ENCODE measurements at regions not wholly inside any gene's neighbourhood (a gene's known extent, or its start where the extent isn't known, plus 50 kb on each side); places are given as distances from the start of the nearest gene placed in this dataset.

DNA sequence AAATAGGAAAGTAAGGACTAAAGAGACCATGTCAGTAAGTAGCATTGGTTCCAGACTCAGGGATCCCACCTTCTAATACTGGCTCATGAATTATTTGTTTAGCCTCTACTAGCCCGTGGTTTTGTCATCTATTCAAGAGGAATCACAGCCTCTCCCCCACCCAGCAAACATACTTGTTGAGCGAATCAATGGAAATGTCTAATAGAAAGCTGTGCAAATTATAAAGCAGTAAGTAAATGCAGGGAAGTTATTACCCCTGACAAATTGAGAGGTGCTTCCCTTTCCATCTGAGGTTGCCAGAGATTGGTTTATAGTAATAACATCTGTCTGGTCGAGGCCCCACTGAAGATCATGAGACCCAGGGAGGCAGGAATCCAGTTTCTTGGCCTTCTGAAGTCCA lies 219.3 kb upstream of the OSR1 start:
- no peak overlapping the region for H3K4me3 ChIP-seq (ENCODE audit: low read depth, low read length)
- no peak for DNase-seq (ENCODE audit: low read depth)
- TF ChIP-seq POLR2A (IDR thresholded peaks at IDR 0.05; ENCODE audit: extremely low read depth, insufficient read length) = no peak
- TF ChIP-seq, protein P1, sequence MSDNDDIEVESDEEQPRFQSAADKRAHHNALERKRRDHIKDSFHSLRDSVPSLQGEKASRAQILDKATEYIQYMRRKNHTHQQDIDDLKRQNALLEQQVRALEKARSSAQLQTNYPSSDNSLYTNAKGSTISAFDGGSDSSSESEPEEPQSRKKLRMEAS (IDR thresholded peaks at IDR 0.05; ENCODE audit: low read depth, low read length) = no peak
- TF ChIP-seq MYC (IDR thresholded peaks at IDR 0.05; ENCODE audit: low read depth, low read length) = no peak
- TF ChIP-seq, protein P2, sequence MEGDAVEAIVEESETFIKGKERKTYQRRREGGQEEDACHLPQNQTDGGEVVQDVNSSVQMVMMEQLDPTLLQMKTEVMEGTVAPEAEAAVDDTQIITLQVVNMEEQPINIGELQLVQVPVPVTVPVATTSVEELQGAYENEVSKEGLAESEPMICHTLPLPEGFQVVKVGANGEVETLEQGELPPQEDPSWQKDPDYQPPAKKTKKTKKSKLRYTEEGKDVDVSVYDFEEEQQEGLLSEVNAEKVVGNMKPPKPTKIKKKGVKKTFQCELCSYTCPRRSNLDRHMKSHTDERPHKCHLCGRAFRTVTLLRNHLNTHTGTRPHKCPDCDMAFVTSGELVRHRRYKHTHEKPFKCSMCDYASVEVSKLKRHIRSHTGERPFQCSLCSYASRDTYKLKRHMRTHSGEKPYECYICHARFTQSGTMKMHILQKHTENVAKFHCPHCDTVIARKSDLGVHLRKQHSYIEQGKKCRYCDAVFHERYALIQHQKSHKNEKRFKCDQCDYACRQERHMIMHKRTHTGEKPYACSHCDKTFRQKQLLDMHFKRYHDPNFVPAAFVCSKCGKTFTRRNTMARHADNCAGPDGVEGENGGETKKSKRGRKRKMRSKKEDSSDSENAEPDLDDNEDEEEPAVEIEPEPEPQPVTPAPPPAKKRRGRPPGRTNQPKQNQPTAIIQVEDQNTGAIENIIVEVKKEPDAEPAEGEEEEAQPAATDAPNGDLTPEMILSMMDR (IDR thresholded peaks at IDR 0.05; ENCODE audit: low read depth, low read length) = no peak

DNA sequence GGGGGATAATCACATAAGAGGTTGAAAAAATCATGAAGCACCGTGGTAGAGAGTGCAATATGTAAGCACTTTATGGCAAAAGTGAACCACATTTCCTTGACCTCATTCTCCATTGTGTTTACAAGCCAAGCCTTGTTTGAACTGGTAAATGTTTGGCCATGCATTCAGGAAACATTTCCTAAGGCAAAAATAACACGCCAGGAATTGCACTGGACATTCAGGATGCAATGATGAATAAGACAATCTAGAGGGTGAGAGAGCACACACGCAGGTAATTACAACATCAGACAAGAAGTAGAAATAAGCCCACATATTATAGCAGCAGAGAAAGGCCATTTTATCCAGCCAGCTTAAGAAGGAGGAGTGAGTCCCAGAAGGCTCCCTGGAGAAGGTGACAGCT lies 218.0 kb upstream of the OSR1 start:
- no peak for TF ChIP-seq POLR2A (IDR thresholded peaks at IDR 0.05; ENCODE audit: extremely low read depth, insufficient read length)
- TF ChIP-seq, protein P2 (IDR thresholded peaks at IDR 0.05; ENCODE audit: low read depth, low read length) = no peak
- TF ChIP-seq, protein P1 (IDR thresholded peaks at IDR 0.05; ENCODE audit: low read depth, low read length) = no peak
- TF ChIP-seq MYC (IDR thresholded peaks at IDR 0.05; ENCODE audit: low read depth, low read length) = no peak
- no peak for DNase-seq (ENCODE audit: low read depth)
- no peak overlapping the region for H3K4me3 ChIP-seq (ENCODE audit: low read depth, low read length)

DNA sequence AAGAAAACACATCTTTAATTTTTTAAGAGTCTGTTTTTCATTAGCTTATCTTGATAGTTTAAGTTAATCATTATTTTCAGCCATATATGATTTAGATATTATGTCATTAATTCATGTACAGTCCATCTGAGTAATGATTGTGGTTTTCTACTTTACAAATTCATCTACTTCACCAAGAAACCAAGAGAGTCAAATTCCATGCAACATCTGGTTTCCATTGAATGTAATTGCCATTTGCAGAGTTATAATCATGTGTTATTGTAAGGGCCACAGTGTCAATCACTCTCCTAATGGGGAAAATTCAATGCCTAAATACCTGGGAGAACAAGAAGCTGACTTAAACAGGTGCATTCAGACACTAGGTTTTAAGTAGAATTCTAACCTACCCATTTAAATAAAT lies 217.2 kb upstream of the OSR1 start:
- TF ChIP-seq, protein P2 (IDR thresholded peaks at IDR 0.05; ENCODE audit: low read depth, low read length) = no peak
- TF ChIP-seq, protein P1 (IDR thresholded peaks at IDR 0.05; ENCODE audit: low read depth, low read length) = no peak
- TF ChIP-seq MYC (IDR thresholded peaks at IDR 0.05; ENCODE audit: low read depth, low read length) (no peak), POLR2A (IDR thresholded peaks at IDR 0.05; ENCODE audit: extremely low read depth, insufficient read length) (no peak)
- DNase-seq (ENCODE audit: low read depth) = no peak
- no peak overlapping the region for H3K4me3 ChIP-seq (ENCODE audit: low read depth, low read length)

DNA sequence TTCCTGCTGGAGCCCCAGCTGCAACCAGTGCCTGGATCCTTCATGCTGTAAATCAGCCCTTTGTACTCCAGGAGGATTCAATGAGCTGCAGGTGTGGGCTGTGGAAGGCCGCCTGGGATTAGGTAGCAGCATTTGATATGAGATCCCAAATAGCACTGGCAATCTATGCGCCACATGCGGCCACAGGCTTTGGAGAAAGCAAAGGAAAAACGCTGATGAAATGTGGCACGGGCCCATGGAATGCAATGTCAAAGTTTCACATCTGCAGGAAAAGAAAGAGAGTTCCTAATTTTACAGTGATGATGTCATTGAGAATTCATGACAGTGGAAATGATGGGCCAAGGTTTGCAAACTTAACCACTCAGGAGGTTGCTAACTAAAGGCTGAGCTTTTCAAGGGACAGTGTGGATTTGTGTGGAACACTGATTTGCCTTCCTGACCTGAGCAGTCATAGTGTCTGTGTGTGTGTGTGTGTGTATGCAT lies 216.4 kb upstream of the OSR1 start:
- DNase-seq (ENCODE audit: low read depth) = no peak
- no peak for TF ChIP-seq POLR2A (IDR thresholded peaks at IDR 0.05; ENCODE audit: extremely low read depth, insufficient read length)
- TF ChIP-seq, protein P1 (IDR thresholded peaks at IDR 0.05; ENCODE audit: low read depth, low read length) = no peak
- TF ChIP-seq, protein P2 (IDR thresholded peaks at IDR 0.05; ENCODE audit: low read depth, low read length) = no peak
- TF ChIP-seq MYC (IDR thresholded peaks at IDR 0.05; ENCODE audit: low read depth, low read length) = no peak
- no peak overlapping the region for H3K4me3 ChIP-seq (ENCODE audit: low read depth, low read length)

DNA sequence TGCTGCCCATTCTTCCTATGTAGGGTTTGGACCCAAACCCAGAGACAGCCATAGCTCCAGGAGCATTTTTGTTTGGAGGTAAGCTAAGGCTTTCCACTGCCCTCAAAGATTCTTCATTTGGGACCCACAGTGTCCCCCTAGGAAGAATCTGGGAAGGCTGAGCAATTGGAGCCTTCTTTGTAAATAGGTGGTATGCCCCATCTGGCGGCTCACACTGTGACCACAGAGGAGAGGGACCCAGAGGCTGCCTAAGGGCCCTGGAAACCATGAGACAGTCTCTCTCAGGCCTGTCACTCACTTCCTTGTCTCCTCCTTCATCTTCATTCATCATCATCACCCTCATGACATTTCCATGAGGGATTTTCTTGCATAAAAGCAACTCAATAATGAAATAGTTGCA lies 215.4 kb upstream of the OSR1 start:
- no peak for DNase-seq (ENCODE audit: low read depth)
- no peak overlapping the region for H3K4me3 ChIP-seq (ENCODE audit: low read depth, low read length)
- TF ChIP-seq MYC (IDR thresholded peaks at IDR 0.05; ENCODE audit: low read depth, low read length) = no peak
- no peak for TF ChIP-seq POLR2A (IDR thresholded peaks at IDR 0.05; ENCODE audit: extremely low read depth, insufficient read length)
- TF ChIP-seq, protein P1 (IDR thresholded peaks at IDR 0.05; ENCODE audit: low read depth, low read length) = no peak
- TF ChIP-seq, protein P2 (IDR thresholded peaks at IDR 0.05; ENCODE audit: low read depth, low read length) = no peak
